HG03066 (cell line): ENCODE measurements at regions not wholly inside any gene's neighbourhood (a gene's known extent, or its start where the extent isn't known, plus 50 kb on each side); places are given as distances from the start of the nearest gene placed in this dataset.

ENCODE experiments used
- ATAC-seq: cut with Tn5 transposase; IDR thresholded peaks from one replicate; pipeline ENCODE4 v1.9.1; 2021; ENCODE audit warnings: low read depth; ENCODE audit not compliant: unreplicated experiment

GRCh38 chrX:113770071-113770470 is 813.8 kb upstream of the HTR2C start:
- ATAC-seq = no peak

GRCh38 chrX:113759422-113759821 is 824.5 kb upstream of the HTR2C start:
- no peak for ATAC-seq

GRCh38 chrX:113747274-113747973 is 836.5 kb upstream of the HTR2C start:
- ATAC-seq = no peak

GRCh38 chrX:113743069-113743468 is 840.8 kb upstream of the HTR2C start:
- ATAC-seq = peak; percentile 50

GRCh38 chrX:113741744-113742143 is 842.1 kb upstream of the HTR2C start:
- no peak for ATAC-seq

GRCh38 chrX:113728937-113729336 is 854.9 kb upstream of the HTR2C start:
- no peak for ATAC-seq

- ATAC-seq = no peak
These were observed 857.0 kb upstream of the HTR2C start for GRCh38 chrX:113726898-113727297.

GRCh38 chrX:113726466-113726865 is 857.4 kb upstream of the HTR2C start:
- no peak for ATAC-seq

- no peak for ATAC-seq
These were observed 857.9 kb upstream of the HTR2C start for GRCh38 chrX:113726009-113726408.

GRCh38 chrX:113699939-113700338 is 859.3 kb upstream of the AMOT start:
- no peak for ATAC-seq

GRCh38 chrX:113675278-113675677 is 834.6 kb upstream of the AMOT start:
- ATAC-seq = no peak

- no peak for ATAC-seq
These were observed 810.7 kb upstream of the AMOT start for GRCh38 chrX:113651306-113651705.

- no peak for ATAC-seq
These were observed 803.8 kb upstream of the AMOT start for GRCh38 chrX:113644426-113644825.

- no peak for ATAC-seq
These were observed 793.9 kb upstream of the AMOT start for GRCh38 chrX:113634565-113634964.

GRCh38 chrX:113629326-113629725 is 788.7 kb upstream of the AMOT start:
- no peak for ATAC-seq

GRCh38 chrX:113594123-113594841 is 753.7 kb upstream of the AMOT start:
- ATAC-seq = no peak

- ATAC-seq = no peak
These were observed 745.8 kb upstream of the AMOT start for GRCh38 chrX:113586281-113586898.

- no peak for ATAC-seq
These were observed 739.9 kb upstream of the AMOT start for GRCh38 chrX:113580486-113580885.

GRCh38 chrX:113558576-113558975 is 717.9 kb upstream of the AMOT start:
- ATAC-seq = no peak

- ATAC-seq = no peak
These were observed 711.3 kb upstream of the AMOT start for GRCh38 chrX:113551919-113552318.

GRCh38 chrX:113548308-113549015 is 707.8 kb upstream of the AMOT start:
- ATAC-seq = no peak
